ENCODE measurements at regions not wholly inside any gene's neighbourhood (a gene's known extent, or its start where the extent isn't known, plus 50 kb on each side); places are given as distances from the start of the nearest gene placed in this dataset.

DNA sequence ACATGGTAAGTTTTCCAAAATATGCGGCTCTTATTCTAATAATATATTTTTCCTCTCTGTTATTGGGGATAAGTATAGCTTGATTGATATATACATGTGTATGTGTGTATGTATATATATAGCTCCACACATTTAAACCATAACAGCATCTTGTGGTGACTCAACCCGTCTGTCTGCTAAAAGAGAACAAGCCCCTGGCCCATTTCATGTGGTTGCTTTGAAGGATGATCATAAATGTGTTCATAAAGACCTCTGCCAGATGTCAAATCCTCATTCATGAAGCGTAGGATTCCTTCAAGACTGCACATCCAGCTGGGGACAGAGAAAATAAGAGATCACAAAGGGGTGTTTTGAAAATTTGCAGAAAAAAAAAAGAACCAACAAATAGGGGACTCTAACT, 79.3 kb downstream of the RHOB start:
- Histone ChIP-seq H3F3A (replicated peaks; ENCODE audit: insufficient read depth) (no peaks in the 10 kb centered on the region), H3K27me3 (ENCODE audit: insufficient read depth) (no peaks in the 10 kb centered on the region), H3K9me3 (no peaks in the 10 kb centered on the region), H2AFZ (ENCODE audit: low read depth) (no peak overlapping the region), H3K9ac (no peak overlapping the region), H3K36me3 (replicated peaks in 1 of 2; ENCODE audit: control insufficient read depth in 1 of 2, insufficient read depth in 2 of 2, low read length in 1 of 2) (no peaks in the 10 kb centered on the region), H3K4me3 (ENCODE audit: low read depth in 2 of 2, low read length in 1 of 2) (no peak overlapping the region), H3K9me2 (no peaks in the 10 kb centered on the region), H4K20me1 (ENCODE audit: insufficient read depth) (no peaks in the 10 kb centered on the region), H3K27ac (ENCODE audit: low read depth in 2 of 2, low read length in 1 of 2) (peak overlapping the region in 1 of 2 experiments; percentile 84; a peak in 2 of 4 replicates), H3K4me1 (ENCODE audit: control insufficient read depth in 1 of 2, insufficient read depth in 2 of 2, low read depth in 1 of 2, low read length in 1 of 2) (peaks cover 0 to 31% of the 10 kb centered on the region in 2 experiments; a peak in 2 of 4 replicates), H3K79me2 (ENCODE audit: insufficient read depth) (no peaks in the 10 kb centered on the region), H3K4me2 (no peak overlapping the region)
- ChIA-PET CTCF (interaction anchor here (0.7 to 2.3 kb wide), 11 partner anchors 17 to 125 kb away, joined by 3 to 10 read pairs (median 5); partner anchors contain the start of genes HS1BP3 and RHOB), POLR2A (interaction anchor here (0.6 to 5.6 kb wide), 4 partner anchors 76 to 118 kb away, joined by 3 to 64 read pairs (median 4); partner anchors contain the start of gene RHOB)
- WGBS (ENCODE audit: low lambda C conversion rate): 94% methylated on average over 3 of the region's 3 CpGs
- no peak for TF ChIP-seq MEF2A (IDR thresholded peaks at IDR 0.05; ENCODE audit: borderline replicate concordance, low read depth)
- TF ChIP-seq CHD2 (IDR thresholded peaks at IDR 0.05; ENCODE audit: low read length, partially characterized antibody): no peak
- TF ChIP-seq PBX3 (IDR thresholded peaks at IDR 0.05): no peak
- no peak for TF ChIP-seq JUND (IDR thresholded peaks at IDR 0.05)
- TF ChIP-seq TAF1 (IDR thresholded peaks at IDR 0.05; ENCODE audit: borderline replicate concordance, low read depth, low read length): no peak
- TF ChIP-seq, protein P1, sequence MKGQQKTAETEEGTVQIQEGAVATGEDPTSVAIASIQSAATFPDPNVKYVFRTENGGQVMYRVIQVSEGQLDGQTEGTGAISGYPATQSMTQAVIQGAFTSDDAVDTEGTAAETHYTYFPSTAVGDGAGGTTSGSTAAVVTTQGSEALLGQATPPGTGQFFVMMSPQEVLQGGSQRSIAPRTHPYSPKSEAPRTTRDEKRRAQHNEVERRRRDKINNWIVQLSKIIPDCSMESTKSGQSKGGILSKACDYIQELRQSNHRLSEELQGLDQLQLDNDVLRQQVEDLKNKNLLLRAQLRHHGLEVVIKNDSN (IDR thresholded peaks at IDR 0.05; ENCODE audit: borderline replicate concordance, low read depth): no peak
- no peak for TF ChIP-seq NRF1 (IDR thresholded peaks at IDR 0.05; ENCODE audit: low read depth, low read length)
- no peak for TF ChIP-seq GATA2 (CRISPR knock-in tag; IDR thresholded peaks at IDR 0.05)
- TF ChIP-seq EP300 (IDR thresholded peaks at IDR 0.05; ENCODE audit: borderline replicate concordance in 1 of 2, low read depth in 1 of 2, low read length in 1 of 2): no peak
- TF ChIP-seq TEAD4 (IDR thresholded peaks at IDR 0.05; ENCODE audit: borderline replicate concordance, insufficient read depth): no peak
- no peak for TF ChIP-seq NFIC (IDR thresholded peaks at IDR 0.05; ENCODE audit: borderline replicate concordance)
- no peak for TF ChIP-seq TCF12 (IDR thresholded peaks at IDR 0.05)
- TF ChIP-seq, protein P2, sequence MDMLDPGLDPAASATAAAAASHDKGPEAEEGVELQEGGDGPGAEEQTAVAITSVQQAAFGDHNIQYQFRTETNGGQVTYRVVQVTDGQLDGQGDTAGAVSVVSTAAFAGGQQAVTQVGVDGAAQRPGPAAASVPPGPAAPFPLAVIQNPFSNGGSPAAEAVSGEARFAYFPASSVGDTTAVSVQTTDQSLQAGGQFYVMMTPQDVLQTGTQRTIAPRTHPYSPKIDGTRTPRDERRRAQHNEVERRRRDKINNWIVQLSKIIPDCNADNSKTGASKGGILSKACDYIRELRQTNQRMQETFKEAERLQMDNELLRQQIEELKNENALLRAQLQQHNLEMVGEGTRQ (IDR thresholded peaks at IDR 0.05; ENCODE audit: borderline replicate concordance, low read depth, low read length): no peak
- no peak for TF ChIP-seq FOSL2 (IDR thresholded peaks at IDR 0.05; ENCODE audit: borderline replicate concordance, low read depth)
- no peak for TF ChIP-seq RXRA (IDR thresholded peaks at IDR 0.05; ENCODE audit: borderline replicate concordance, low read depth)
- no peak for TF ChIP-seq SMC3 (IDR thresholded peaks at IDR 0.05; ENCODE audit: low read depth, low read length)
- DNase-seq: no peak

All from SK-N-SH (cell line).